ENCODE measurements at regions not wholly inside any gene's neighbourhood (a gene's known extent, or its start where the extent isn't known, plus 50 kb on each side); places are given as distances from the start of the nearest gene placed in this dataset.

- CTCF ChIA-PET: no interaction called here
- no peak for TF ChIP-seq CTCF (IDR thresholded peaks at IDR 0.05; ENCODE audit: unreplicated experiment)
- no peak overlapping the region for H3K4me3 Mint-ChIP-seq (ENCODE audit: low read depth, unreplicated experiment)
- H3K9me3 Mint-ChIP-seq (ENCODE audit: low read depth, unreplicated experiment): peaks cover 4% of the 10 kb centered on the region
- H3K4me1 Mint-ChIP-seq (ENCODE audit: low read depth, unreplicated experiment): peaks cover 8% of the 10 kb centered on the region
- BruUV-seq (replicated peaks): no TSS peak
- DNase-seq: no peak
- H3K36me3 Mint-ChIP-seq (ENCODE audit: insufficient read depth, unreplicated experiment): no peaks in the 10 kb centered on the region
- no peak overlapping the region for H3K27ac Mint-ChIP-seq (ENCODE audit: unreplicated experiment)
- no peaks in the 10 kb centered on the region for H3K27me3 Mint-ChIP-seq (ENCODE audit: unreplicated experiment)
- intact Hi-C loops (cut with micrococcal nuclease; ENCODE audit: unreplicated experiment): no loop called here
These were observed 162.1 kb upstream of the SALL1 start for GRCh38 chr16:51313198-51313597.

GRCh38 chr16:51312363-51313150, 161.5 kb upstream of the SALL1 start:
- BruUV-seq (replicated peaks): no TSS peak
- TF ChIP-seq CTCF (IDR thresholded peaks at IDR 0.05; ENCODE audit: unreplicated experiment): no peak

DNA sequence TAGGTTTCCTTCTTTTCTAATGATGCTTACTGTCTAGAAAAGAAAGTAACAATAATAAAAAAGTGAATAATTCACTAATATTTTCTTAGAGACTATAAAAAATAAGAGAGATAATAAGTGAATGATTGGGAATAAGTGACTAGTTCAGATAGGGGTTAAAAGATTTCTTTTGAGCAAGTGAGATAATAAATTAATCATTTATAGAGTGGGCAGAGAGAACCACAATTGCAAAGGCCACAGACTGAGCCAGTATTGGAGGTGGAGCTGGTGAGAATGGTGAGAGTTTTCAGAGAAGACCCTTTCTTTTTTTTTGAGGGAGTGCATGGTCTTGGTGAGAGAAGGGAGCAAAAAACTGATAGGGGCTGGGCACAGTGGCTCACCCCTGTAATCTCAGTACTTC, 159.1 kb upstream of the SALL1 start:
- no peak for DNase-seq
- Mint-ChIP-seq H3K27ac (ENCODE audit: unreplicated experiment) (no peak overlapping the region), H3K27me3 (ENCODE audit: unreplicated experiment) (no peaks in the 10 kb centered on the region), H3K4me3 (ENCODE audit: low read depth, unreplicated experiment) (no peak overlapping the region), H3K4me1 (ENCODE audit: low read depth, unreplicated experiment) (peaks cover 8% of the 10 kb centered on the region), H3K36me3 (ENCODE audit: insufficient read depth, unreplicated experiment) (no peaks in the 10 kb centered on the region), H3K9me3 (ENCODE audit: low read depth, unreplicated experiment) (peaks cover 3% of the 10 kb centered on the region)
- BruUV-seq (replicated peaks): no TSS peak
- TF ChIP-seq CTCF (IDR thresholded peaks at IDR 0.05; ENCODE audit: unreplicated experiment): no peak
- intact Hi-C loops (cut with micrococcal nuclease; ENCODE audit: unreplicated experiment): no loop called here
- CTCF ChIA-PET: no interaction called here

More at GRCh38 chr16:51312363-51313150, 161.5 kb upstream of the SALL1 start:
- H3K36me3 Mint-ChIP-seq (ENCODE audit: insufficient read depth, unreplicated experiment): no peaks in the 10 kb centered on the region
- CTCF ChIA-PET: no interaction called here
- intact Hi-C loops (cut with micrococcal nuclease; ENCODE audit: unreplicated experiment): no loop called here
- no peak overlapping the region for H3K27ac Mint-ChIP-seq (ENCODE audit: unreplicated experiment)
- no peak overlapping the region for H3K4me3 Mint-ChIP-seq (ENCODE audit: low read depth, unreplicated experiment)
- no peak for DNase-seq
- H3K9me3 Mint-ChIP-seq (ENCODE audit: low read depth, unreplicated experiment): peaks cover 3% of the 10 kb centered on the region
- H3K27me3 Mint-ChIP-seq (ENCODE audit: unreplicated experiment): no peaks in the 10 kb centered on the region
- H3K4me1 Mint-ChIP-seq (ENCODE audit: low read depth, unreplicated experiment): peaks cover 8% of the 10 kb centered on the region

DNA sequence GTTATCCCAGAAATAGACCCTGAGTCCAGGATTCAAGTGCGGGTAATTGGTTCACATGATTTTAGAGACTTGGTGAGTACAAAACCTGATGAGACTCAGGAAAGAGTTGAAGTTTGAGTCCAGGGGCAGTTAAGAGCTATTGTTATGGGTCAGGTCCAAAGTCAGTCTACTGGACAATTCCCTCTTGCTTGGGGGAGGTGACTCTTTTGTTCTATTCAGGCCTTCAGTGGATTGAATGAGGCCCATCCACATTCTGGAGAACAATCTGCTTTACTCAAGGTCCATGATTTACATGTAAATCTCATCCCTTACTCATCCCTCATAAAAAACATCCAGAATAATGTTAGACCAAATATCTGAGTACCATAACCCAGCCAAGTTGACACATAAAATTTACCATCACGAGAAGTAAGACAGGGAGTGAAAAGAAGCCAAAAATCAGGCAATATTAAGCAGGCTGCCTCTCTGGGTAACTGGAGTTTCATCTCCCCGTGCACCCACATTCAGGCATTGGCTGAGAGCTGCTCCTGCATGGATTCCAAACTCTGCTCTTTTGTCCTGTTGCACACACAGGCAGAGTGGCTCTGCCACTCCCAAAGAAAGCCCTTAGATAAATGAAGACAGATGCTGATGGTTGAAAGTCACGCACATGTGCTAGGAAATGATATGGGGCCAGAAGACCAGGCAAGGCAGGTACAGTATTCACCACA, 156.0 kb upstream of the SALL1 start:
- CTCF ChIA-PET: interaction anchor here (0.6 to 0.7 kb wide), 2 partner anchors 21 to 86 kb away, joined by 3 read pairs; no protein-coding TSS in a partner anchor
- no peak overlapping the region for H3K4me3 Mint-ChIP-seq (ENCODE audit: low read depth, unreplicated experiment)
- intact Hi-C loops (cut with micrococcal nuclease; ENCODE audit: unreplicated experiment): no loop called here
- no peak overlapping the region for H3K27ac Mint-ChIP-seq (ENCODE audit: unreplicated experiment)
- TF ChIP-seq CTCF (IDR thresholded peaks at IDR 0.05; ENCODE audit: unreplicated experiment): no peak
- DNase-seq: no peak
- H3K4me1 Mint-ChIP-seq (ENCODE audit: low read depth, unreplicated experiment): peaks cover 8% of the 10 kb centered on the region
- BruUV-seq (replicated peaks): no TSS peak
- no peaks in the 10 kb centered on the region for H3K27me3 Mint-ChIP-seq (ENCODE audit: unreplicated experiment)
- no peaks in the 10 kb centered on the region for H3K36me3 Mint-ChIP-seq (ENCODE audit: insufficient read depth, unreplicated experiment)
- no peaks in the 10 kb centered on the region for H3K9me3 Mint-ChIP-seq (ENCODE audit: low read depth, unreplicated experiment)

Data from Calu3 (cell line).